Type B pancreatic cell (in vitro differentiated cells): ENCODE measurements at regions not wholly inside any gene's neighbourhood (a gene's known extent, or its start where the extent isn't known, plus 50 kb on each side); places are given as distances from the start of the nearest gene placed in this dataset.

Experiments
- DNase-seq: peaks from one replicate; pipeline ENCODE4 v3.0.0; 2021; ENCODE audit warnings: mixed read lengths; ENCODE audit not compliant: unreplicated experiment; ENCODE audit errors: extremely low spot score
- H3K27ac Mint-ChIP-seq: 2 replicates; pipeline ENCODE4 v1.8.0; 2021; ENCODE audit warnings: mild to moderate bottlenecking, mixed read lengths
- H3K27me3 Mint-ChIP-seq: 2 replicates; pipeline ENCODE4 v1.8.0; 2021; ENCODE audit warnings: mixed read lengths
- H3K36me3 Mint-ChIP-seq: 2 replicates; pipeline ENCODE4 v1.8.0; 2021; ENCODE audit warnings: mixed read lengths
- H3K4me1 Mint-ChIP-seq: one replicate; pipeline ENCODE4 v1.8.0; 2021; ENCODE audit warnings: mixed read lengths; ENCODE audit not compliant: unreplicated experiment
- H3K4me3 Mint-ChIP-seq: 2 replicates; pipeline ENCODE4 v1.8.0; 2021; ENCODE audit warnings: mild to moderate bottlenecking, mixed read lengths
- H3K9me3 Mint-ChIP-seq: 2 replicates; pipeline ENCODE4 v1.8.0; 2021; ENCODE audit warnings: mixed read lengths
- CTCF ChIP-seq: fragments of 200-600 bp; sonication (generic); conservative IDR thresholded peaks from 2 replicates; pipeline ENCODE4 v1.5.0; 2021; ENCODE audit warnings: antibody characterized with exemption, mild to moderate bottlenecking

GRCh38 chr22:27125539-27125938 lies 468.2 kb downstream of the MIAT start:
- no peak for TF ChIP-seq CTCF
- Mint-ChIP-seq H3K4me1 (no peaks in the 10 kb centered on the region), H3K27me3 (peaks cover 19% of the 10 kb centered on the region), H3K4me3 (no peak overlapping the region), H3K27ac (no peak overlapping the region), H3K9me3 (peaks cover 5% of the 10 kb centered on the region), H3K36me3 (no peaks in the 10 kb centered on the region)
- DNase-seq: no peak

GRCh38 chr22:27127911-27128310 lies 470.5 kb downstream of the MIAT start:
- Mint-ChIP-seq H3K4me3 (no peak overlapping the region), H3K27ac (no peak overlapping the region), H3K36me3 (no peaks in the 10 kb centered on the region), H3K27me3 (peaks cover 28% of the 10 kb centered on the region), H3K4me1 (peaks cover 2% of the 10 kb centered on the region), H3K9me3 (no peaks in the 10 kb centered on the region)
- TF ChIP-seq CTCF: no peak
- DNase-seq: no peak

DNA sequence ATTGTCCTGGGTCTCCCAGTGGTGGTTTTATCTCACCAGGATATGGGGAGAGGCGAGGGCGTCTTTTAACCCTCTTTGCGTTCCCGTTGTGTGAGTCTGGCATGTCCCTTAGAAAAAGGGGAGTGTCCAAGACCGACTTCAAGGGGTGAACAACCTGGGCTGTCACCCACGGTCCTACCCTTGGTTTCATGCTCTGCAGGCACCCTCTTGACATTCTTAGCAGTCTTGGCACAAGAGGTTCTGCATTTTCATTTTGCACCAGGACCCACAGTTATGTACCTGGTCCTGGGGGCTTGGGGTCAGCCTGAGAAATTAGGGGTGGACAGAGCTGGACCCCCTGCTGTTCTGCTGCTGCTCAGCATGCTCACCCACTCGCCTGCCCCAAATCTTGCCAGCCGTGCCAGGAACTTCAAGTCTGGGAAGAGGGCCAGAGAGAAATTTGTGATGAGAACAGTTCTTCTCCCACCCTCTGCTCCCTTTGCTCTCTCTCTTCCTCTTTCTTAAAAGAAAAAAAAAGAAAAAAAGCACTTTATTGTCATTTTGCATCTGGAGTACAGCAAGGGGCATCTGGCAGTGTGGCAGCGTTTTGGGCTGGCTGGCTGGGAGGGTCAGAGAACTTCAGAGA lies 471.2 kb downstream of the MIAT start:
- TF ChIP-seq CTCF: no peak
- Mint-ChIP-seq H3K4me1 (peaks cover 6% of the 10 kb centered on the region), H3K27ac (no peak overlapping the region), H3K9me3 (no peaks in the 10 kb centered on the region), H3K27me3 (peaks cover 34% of the 10 kb centered on the region), H3K36me3 (no peaks in the 10 kb centered on the region), H3K4me3 (no peak overlapping the region)
- DNase-seq: no peak

DNA sequence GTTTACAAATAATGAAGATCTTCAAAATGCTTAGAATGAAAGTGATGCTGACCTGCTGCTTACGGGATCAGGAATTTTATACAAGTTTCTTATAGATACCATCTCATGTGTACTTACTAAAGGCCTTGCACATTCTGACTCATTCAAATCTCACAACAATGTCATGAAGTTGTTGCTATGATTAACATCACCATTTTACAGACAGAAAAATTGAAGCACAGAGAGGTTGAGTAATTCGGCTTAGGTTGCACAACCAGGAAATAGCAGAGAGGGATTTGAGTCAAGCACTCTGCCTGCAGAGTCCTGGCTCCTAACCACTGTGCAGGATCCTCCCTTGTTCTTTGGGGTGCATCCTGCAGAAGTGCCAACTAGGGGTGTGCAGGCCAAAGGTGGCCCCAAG lies 471.9 kb downstream of the MIAT start:
- peaks cover 13% of the 10 kb centered on the region for H3K4me1 Mint-ChIP-seq
- TF ChIP-seq CTCF: no peak

DNA sequence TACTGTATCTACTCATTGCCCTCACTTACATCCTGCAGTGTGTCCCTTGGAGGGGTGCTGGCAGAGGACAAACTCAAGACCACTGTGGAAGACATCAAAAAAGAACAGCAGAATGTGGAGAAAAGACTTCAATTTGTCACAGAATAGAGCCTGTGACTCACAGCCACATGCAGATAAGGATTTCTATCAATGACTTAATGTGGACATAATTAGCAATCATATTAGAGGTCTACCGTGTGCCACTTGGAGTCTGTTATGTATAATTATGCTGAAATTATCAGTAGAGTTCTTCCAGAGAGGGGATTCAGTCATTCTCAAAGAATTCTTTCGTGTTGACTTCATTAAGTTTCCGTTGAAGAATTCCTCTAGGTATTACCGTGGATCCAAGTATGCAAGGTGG lies 473.5 kb downstream of the MIAT start:
- TF ChIP-seq CTCF: no peak

More for the DNA sequence above, 471.9 kb downstream of the MIAT start:
- H3K27me3 Mint-ChIP-seq: peaks cover 37% of the 10 kb centered on the region
- no peak for DNase-seq
- H3K9me3 Mint-ChIP-seq: no peaks in the 10 kb centered on the region
- no peak overlapping the region for H3K4me3 Mint-ChIP-seq
- H3K36me3 Mint-ChIP-seq: no peaks in the 10 kb centered on the region
- H3K27ac Mint-ChIP-seq: no peak overlapping the region

DNA sequence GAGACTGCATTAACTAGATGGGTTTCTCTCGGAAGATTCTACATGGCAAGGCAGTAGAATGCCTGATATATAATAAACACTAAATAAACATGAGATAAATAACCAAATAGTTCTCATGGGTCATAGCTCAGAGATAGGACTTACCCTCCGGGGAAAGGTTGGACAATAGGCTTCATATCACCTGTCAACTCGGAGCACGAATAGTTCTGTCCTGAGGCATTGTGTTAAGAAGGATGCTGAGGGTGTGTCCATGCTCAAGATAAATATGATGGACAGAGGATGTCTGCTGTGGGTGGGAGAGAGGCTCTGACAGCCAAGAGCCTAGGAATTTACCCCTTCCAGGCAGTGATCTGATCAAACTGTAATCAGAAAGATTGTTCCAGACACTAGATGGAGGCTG lies 474.0 kb downstream of the MIAT start:
- TF ChIP-seq CTCF: no peak
- Mint-ChIP-seq H3K9me3 (no peaks in the 10 kb centered on the region), H3K4me1 (peaks cover 27% of the 10 kb centered on the region), H3K36me3 (no peaks in the 10 kb centered on the region), H3K4me3 (no peak overlapping the region), H3K27ac (no peak overlapping the region), H3K27me3 (peaks cover 31% of the 10 kb centered on the region)
- DNase-seq: no peak

More for the DNA sequence above, 473.5 kb downstream of the MIAT start:
- Mint-ChIP-seq H3K4me3 (no peak overlapping the region), H3K27me3 (peaks cover 31% of the 10 kb centered on the region), H3K4me1 (peaks cover 27% of the 10 kb centered on the region), H3K36me3 (no peaks in the 10 kb centered on the region), H3K9me3 (no peaks in the 10 kb centered on the region), H3K27ac (no peak overlapping the region)
- no peak for DNase-seq
